ENCODE measurements at regions not wholly inside any gene's neighbourhood (a gene's known extent, or its start where the extent isn't known, plus 50 kb on each side); places are given as distances from the start of the nearest gene placed in this dataset.

- TF ChIP-seq, protein P1, sequence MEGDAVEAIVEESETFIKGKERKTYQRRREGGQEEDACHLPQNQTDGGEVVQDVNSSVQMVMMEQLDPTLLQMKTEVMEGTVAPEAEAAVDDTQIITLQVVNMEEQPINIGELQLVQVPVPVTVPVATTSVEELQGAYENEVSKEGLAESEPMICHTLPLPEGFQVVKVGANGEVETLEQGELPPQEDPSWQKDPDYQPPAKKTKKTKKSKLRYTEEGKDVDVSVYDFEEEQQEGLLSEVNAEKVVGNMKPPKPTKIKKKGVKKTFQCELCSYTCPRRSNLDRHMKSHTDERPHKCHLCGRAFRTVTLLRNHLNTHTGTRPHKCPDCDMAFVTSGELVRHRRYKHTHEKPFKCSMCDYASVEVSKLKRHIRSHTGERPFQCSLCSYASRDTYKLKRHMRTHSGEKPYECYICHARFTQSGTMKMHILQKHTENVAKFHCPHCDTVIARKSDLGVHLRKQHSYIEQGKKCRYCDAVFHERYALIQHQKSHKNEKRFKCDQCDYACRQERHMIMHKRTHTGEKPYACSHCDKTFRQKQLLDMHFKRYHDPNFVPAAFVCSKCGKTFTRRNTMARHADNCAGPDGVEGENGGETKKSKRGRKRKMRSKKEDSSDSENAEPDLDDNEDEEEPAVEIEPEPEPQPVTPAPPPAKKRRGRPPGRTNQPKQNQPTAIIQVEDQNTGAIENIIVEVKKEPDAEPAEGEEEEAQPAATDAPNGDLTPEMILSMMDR (IDR thresholded peaks at IDR 0.05), result no peak
- no peak for TF ChIP-seq POLR2A (IDR thresholded peaks at IDR 0.05)
Observed at GRCh38 chr11:71366076-71366475, 82.1 kb downstream of the DHCR7 start.
